ENCODE measurements at regions not wholly inside any gene's neighbourhood (a gene's known extent, or its start where the extent isn't known, plus 50 kb on each side); places are given as distances from the start of the nearest gene placed in this dataset.

DNA sequence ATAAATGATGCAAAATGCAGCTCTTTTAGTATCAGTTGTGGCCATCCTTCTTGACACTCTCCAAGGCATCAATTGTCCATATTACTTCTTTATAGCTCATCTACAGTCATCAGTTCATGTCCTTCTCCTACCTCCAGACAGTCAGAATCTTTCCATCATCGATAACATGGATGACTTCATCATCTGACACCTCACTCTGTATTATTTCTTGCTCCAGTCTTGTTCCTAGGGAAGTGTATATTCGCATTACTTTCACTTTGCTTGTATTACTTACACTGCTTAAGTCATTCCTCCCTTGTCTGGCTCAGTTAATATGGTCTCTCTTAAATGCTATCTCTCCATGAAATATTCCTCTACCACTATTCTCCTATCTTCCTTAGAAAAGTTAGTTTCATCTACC, 999.1 kb upstream of the SLC10A2 start:
- DNase-seq (ENCODE audit: low spot score) = no peak

DNA sequence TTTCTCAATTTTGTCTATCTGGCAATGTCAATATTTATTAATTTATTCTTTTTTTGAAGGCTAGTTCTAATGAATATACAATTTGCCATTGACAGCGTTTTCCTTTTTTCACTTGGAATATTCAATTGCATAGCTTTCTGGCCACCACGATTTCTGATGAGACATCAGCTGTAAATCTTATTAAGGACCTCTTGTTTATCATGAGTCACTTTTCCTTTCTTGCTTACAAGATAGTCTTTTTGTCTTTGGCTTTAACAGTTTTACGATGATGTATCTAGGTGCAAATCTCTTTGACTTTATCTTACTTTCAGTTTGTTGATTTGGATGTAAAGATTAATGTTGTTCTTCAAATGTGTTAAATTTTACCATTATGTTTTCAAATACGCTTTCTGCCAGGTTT, 991.6 kb upstream of the SLC10A2 start:
- no peak for DNase-seq (ENCODE audit: low spot score)

DNA sequence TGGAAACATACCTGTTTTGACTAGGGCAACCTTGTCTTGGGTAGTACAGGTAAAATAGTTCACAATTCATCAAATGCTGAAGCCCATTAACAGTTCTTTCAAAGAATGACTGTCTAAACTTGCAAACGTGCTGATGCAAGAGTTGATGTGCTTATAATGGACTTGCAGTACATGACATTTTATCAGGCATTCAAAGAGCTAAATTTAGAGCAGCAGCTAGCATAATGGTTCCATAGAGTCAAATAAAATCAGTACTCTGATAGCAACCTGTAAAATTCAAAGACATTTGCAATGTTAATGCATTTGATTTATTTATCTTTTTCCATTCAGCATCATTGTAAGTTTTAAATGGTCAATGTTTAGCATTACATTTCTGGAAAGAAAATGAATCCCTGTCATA, 979.7 kb upstream of the SLC10A2 start:
- no peak for DNase-seq (ENCODE audit: low spot score)

DNA sequence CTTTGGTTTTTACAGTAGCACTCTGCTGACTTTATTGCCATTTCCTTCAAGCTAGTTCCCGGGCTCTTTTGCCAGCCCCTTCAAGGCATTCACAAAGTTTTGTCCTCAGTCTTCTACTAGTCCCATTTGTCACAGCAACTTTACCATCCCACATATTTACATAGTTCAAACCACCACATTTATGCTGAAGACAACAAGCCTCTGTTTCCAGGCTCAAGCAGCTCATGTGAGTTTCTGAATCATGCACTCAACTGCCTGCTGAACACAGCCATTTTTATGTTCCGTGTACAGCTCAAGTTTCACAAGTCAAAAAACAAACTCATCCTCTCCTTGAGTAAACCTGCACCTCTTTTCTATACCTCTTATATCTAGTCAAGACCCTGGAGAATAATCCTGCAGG, 977.0 kb upstream of the SLC10A2 start:
- no peak for DNase-seq (ENCODE audit: low spot score)

DNA sequence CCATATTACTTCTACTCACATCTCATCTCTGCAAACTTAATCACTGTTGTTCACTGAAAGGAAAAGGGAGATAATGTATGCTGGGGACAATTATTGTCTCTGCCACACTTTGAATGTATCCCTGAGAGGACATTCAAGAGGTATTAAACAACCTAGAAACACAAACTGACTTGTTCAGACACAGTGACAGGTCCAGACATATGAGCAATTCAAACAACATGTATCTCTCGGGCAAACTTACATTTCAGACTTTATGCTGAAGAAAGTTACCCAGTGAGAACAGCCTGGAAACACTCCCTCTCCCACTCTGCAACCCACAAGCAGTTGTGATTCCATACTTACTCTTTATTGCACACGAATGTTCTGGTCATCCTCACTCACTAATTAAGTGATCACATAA, 968.7 kb upstream of the SLC10A2 start:
- DNase-seq (ENCODE audit: low spot score) = no peak

DNA sequence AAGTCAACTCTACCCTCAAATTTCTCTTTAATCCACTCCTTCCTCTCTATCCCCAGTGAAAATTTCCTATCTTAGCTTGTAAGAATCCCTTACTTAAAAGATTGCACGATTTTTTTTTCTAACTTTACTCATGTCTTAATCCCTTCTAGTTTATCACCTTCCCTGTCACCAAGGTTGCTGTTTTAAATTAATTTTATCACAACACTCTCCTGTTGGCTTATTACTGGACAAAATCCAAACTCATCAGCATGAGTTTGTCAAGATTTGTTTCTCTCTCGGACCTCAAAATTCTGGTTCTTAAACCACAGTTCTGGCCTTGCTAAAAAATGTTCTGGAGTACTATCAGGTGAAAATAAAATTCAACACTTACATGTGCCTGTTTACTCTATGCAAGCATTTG, 959.1 kb upstream of the SLC10A2 start:
- no peak for DNase-seq (ENCODE audit: low spot score)

DNA sequence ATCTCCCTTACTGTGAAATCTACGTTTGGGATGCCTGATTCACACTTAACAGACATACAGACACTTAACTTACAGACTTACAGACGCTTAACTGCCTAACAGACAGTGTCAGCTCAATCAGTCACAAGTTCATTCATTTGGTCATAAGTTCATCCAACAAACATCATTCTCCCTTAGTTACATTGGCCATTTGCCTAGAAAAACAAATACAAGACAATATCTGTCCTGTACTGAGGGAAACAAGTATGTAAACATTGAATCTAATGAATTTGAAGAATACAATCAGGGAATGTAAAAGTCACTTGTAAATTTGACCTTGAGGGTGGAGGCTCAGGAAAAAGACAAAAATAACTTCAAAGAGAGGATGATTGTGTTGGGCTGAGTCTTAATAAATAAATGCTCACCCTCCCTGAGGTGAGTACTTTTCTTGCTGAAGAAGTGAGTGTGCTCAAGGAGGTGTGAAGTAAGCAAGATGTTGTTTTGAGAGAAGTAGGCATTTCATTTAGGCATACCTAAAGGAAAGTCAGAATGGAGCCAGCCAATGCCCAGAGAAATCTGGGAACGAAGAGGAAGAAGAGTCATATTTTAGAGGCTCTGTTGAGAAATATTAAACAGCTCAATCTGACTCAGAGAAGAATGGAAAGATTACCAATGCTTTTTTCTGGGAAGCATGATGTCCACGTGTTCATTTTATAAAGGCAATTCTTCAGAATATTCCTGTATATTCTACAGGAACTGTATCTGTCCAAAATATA, 958.4 kb upstream of the SLC10A2 start:
- DNase-seq (ENCODE audit: low spot score) = no peak

DNA sequence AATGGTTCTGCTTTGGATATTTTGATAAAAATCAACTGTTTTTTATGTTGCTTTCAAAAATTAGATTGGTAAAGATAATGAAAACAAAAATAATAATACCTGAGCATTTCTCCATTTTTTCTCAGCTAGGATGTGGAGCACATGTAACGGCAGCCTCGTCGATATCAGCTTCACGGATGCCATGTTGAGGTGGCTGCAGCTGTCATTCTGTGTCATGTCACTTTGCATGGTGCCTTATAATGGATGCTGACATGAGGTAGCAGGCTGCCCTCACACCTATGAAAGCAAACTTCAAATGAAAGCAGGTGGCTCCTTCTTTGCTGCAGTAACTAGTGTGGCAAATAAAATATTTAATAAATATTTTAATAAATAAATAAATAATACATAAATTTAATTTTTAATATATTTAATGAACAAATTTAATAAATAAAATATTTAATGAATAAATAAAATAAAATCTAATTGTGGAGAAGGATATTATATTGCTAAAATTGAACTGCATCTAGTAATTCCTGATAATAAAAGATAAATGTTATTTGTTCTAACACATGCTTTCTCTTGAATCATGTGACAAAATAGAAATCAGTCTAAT, 955.7 kb upstream of the SLC10A2 start:
- no peak for DNase-seq (ENCODE audit: low spot score)

DNA sequence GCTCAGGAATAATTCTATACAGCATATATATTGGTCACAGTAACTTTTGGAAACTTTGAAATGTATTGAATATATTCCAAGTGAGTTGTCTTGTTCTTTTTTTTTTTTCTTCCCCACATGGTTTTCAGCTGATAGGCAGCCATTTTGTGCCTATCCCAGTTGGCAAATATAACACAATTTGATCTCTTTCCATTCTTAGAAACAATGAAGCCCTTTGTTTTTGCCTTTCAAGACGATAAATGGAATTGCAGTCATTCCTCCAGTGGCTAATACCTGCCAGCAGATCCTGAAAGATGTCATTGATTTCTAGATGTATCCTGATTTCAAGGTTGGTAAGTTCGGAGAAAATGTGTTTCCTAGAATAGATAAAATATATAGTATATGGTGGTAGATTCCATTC, 951.1 kb upstream of the SLC10A2 start:
- no peak for DNase-seq (ENCODE audit: low spot score)

DNA sequence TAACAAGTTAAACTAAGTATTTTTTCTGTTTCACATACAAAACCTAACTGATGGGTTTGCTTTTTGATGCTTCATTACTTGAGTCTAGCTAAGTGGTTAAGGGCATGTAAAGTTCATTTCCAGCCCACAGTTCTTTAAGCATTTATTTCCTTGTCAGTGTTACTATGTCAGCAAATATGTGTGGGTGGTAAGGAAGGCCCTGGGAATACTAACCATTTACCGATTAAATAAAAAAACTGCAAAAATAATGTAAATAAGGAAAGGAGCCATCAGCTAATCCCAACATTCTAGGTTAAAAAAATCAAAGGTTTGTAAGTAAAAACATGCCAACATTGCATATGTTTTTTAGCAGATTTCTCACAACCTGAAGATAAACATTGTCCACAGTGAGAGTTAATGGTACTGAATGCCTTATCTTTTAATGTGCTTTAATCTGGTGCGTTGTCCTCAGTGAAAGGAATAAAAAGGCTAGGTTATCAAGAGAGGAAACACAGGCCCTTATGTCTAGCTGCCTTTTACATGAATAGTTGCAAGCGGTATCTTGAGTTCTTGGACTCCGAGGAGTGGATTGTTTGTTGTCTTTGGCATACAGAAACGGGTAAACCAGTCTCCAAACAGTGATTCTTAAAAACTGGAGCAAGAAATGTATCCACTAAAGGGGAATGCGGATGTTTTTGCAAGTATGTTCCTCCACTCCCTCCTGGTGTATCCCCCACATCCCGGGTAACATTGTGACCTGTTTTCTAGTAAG, 949.6 kb upstream of the SLC10A2 start:
- DNase-seq (ENCODE audit: low spot score) = no peak

DNA sequence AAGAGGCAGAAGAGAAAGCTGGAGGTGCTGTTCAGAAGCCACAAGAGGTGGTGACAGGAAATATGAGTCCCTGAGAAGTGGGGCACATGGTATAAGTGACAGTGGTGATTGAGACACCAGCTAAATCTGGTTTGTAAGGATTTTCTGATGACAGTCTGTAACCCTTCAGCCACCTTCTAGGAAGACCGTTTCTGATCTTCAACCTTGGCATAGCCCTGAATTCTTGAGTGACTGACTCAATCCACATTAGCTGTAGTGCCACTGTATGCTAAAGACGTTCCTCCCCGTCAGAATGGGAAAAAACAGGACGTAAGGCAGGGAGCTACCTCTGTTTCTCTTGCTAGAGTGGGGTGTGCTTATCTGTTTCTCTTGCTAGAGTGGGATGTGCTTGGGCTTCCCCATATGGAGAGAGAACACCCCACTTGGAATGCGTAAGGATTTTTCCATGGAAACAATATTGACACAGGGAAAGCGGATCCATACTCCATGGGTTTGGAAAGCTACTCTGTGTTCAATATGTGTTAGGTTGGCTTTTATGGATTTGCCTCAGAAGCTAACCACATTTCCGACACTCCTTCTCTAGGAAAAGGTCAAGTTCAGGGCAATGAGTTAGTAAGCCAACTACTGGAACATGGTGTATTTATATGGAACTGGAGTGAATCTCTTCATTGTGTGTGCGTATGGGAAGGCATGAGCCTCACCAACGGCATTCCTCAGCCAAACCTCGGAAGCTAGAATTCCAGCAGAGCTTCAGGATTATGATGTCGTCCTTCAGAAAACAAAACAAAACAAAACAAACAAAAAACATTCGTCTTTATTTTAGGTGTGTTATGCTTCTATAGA, 948.8 kb upstream of the SLC10A2 start:
- peak; percentile 2 for DNase-seq (ENCODE audit: low spot score)

DNA sequence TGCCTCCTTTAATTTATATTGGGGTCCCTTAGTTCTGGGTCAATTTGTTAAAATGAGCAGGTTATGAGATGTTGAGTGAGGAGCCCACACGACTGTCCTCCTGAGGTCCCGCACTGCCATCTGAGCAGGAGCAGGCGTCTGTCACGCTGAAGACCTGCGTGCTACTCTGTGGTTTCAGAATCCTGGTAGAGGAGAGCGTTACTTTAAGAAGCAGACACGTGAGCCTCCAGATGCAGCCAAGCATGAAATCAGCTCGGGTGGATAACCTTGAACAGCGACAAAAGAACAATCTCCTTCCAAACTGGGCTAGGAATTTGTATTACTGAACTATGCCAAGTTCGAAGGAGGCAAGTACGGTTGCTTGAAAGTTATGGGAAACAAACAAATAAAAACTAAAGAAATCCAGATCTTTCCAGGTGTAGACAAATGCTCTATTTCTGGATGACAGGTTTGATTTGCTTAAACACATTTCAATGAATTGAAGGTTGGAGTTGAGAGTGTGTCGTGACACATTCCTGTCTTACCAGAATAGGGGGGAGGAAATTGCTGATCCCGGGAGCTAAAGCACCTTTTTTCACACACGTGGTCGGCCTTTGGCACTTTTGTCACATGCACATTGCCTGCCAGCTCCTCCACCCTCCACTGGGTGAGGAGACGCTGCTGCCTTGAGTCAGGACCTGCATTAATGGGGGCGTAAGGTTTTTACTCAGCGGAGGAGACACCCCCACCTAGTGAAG, 945.5 kb upstream of the SLC10A2 start:
- no peak for DNase-seq (ENCODE audit: low spot score)

DNA sequence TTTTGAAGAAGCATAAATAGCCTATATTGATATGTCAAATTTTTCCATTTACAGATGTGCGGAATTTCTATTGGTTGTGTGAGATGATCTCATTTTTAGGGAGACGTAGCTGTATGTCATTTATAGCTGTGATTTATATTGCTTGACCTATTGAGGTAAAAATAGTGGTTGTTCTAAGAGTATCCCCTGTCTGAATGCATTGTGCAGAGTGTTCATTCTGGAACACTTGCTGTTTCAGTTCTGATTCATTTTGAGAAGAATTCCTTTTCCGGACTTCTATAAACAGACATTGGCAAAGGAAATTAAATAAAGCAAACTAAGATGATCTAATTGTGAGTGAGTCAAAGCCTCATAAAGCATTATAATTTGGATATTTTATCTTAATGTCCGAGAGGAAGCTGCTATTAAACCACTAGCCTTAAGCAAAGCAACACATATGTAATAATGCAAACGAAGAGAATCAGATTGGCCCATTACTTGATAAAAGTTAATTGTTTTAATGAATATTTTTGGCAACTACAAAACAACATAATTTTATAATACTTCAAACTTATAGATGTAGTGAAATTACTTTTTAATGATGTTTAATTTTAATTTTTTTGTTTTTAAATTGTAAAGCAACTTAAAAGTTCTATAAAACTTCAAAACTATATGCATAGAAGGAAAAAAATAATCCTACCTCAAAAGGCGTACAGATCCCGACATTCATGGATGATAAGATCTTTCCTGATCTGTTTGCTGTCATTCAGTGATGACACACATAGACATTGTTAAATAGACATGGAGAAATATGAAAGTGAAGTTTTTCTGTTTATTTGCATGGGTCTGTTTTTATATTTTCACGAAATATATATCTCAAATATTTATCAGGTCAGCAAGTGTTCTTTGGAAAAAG, 942.6 kb upstream of the SLC10A2 start:
- DNase-seq (ENCODE audit: low spot score) = no peak

DNA sequence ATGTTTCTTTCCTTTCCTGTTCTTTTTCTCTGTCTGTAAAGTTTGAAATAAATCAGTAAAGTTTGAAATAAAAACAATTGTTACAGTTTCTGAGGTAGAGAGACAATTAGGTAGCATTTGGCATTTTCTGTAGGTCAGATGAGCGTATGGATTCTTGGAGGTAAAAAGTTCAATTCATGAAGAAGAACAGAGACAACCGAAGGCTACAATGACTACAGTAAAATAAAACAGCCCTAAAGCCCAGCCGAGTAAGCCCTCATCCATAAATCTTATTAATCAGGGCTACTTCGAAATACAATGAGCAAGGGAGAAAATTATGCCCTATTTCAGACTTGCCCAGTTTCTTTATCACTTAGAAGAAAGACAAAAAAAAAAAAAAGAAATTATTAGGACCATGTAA, 941.9 kb upstream of the SLC10A2 start:
- DNase-seq (ENCODE audit: low spot score) = no peak

DNA sequence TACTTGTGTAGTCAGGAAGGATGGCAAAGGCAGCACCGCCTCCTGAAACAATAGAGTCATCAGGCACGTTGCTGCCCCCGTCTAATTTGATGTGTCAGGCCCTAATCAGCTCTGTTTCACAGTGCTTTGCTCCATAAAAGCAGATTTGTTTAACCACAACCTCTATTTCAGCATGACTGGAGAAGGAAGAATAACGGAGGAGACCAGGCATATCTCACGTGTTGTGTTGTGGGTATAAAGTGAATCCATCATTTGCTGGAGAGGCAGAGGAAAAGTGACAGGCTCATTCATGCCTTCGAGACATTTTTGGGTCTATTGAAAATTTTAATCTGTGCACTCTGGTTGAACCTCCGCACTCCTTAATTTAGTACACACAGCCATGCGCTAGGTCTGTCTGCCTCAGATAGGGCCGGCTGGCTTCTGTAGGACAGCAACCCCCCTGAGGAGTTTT, 940.4 kb upstream of the SLC10A2 start:
- no peak for DNase-seq (ENCODE audit: low spot score)

DNA sequence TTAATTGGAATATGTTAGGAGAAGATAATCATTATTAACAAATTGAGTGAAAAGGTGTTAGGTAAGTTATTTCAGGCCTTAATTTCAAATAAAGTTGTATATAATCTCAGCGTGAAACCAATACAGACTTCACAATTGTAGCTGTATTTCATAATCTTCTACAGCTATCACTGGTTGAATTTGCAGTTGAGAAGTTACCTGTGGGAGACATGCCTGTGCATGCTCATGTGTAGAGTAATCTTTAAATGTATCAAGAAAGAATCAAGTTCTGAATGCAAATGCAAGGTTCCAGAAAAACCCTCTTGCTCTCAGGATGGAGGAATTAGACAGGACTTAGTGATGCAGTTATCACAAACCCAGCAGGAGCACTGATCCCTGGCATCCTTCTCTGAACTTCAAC, 938.4 kb upstream of the SLC10A2 start:
- no peak for DNase-seq (ENCODE audit: low spot score)

DNA sequence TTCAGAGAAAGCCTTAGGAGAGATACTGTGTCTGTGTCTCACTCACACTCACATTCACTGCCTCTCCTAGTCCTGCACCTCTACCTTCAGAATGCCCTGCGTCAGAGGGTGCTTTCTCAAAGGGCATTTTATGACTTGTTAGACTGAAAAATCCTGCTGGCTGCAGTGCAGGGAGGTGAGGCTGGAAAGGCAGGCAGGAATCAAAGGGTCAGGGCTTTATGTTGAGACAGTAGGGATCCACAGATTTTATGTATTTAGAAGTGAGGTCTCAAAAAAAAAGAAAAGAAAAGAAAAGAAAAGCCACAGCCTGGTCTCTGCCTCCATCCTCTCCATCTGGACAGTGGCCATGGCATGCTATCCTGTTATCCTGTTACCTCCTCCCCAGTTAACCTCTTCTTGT, 936.0 kb upstream of the SLC10A2 start:
- no peak for DNase-seq (ENCODE audit: low spot score)

DNA sequence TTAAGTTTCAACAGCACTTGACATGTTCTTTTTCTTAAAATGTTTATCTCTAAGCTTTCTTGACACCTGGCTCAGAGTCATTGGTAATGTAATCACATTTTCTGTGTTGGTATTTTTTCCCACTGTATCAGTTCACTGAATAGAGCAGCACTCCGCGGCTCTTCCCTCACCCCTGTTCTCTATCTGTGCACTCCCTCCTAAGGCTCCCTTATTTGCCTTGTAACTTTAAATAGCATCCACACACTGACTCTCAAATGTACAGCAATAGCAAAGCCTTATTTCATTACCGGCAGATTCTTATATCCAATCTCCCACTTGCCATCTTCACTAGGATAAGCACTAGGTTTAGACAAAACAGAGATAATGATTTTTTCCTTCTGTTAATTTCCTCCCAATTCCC, 935.5 kb upstream of the SLC10A2 start:
- no peak for DNase-seq (ENCODE audit: low spot score)

DNA sequence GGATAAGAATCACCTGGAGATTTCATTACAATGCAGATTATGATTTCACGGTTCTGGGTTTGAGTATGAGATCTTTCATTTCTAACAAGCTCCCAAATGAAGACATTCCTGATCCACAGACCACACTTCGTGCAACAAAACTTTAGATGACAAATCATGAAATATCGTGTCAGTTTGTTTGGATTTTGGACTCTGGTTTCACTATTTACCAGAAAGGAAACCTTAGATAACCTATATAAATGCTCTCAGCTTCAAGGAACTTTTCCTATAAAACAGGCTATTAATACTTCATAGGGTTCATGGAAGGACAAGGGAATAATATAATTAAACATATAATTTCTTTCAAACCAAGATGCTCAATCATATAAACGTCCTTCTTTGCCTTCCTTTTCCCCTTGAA, 930.5 kb upstream of the SLC10A2 start:
- no peak for DNase-seq (ENCODE audit: low spot score)

DNA sequence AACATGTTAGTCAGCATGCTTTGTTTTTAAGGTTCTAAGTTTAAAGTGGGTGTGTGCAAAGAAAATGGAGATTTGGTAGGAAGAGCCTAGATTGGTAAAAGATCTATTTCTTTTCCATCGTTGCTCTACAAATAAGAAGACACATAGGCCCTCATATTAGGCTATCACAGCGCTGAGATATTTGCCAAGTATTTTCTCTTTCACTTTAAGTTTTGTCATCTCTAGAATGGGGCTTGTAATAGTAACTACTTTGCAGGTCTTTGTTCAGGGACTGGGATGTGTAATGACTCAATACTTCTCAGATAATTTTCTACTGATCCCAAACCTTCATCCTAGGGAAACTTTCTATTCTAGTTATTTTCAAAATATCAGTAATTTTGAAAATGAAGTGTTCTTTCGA, 917.7 kb upstream of the SLC10A2 start:
- no peak for DNase-seq (ENCODE audit: low spot score)

DNA sequence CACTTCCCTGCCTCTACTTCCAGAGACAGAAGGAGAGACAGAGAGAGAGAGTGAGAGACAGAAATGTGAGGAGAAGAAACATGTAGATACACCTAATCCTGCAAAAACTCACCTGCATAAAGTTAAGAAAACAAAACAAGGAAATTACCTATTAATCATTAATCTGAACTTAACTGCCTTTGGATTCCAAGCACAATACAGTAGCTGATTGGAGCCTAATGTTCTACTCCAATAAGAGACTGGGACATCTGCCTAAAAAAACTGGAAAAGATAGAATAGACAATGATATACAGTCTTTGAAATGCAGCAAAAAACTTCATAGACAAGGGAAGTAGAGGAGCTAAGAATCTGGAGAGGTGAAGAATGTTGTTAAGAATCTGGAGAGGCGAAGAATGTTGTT, 910.2 kb upstream of the SLC10A2 start:
- no peak for DNase-seq (ENCODE audit: low spot score)

All from SW480 (cell line).